ENCODE measurements at regions not wholly inside any gene's neighbourhood (a gene's known extent, or its start where the extent isn't known, plus 50 kb on each side); places are given as distances from the start of the nearest gene placed in this dataset.
"Not testable (repeated sequence)": the region's sequence is repeated elsewhere in the genome, so short reads cannot be mapped to it uniquely, and the experiment has no call there.

DNA sequence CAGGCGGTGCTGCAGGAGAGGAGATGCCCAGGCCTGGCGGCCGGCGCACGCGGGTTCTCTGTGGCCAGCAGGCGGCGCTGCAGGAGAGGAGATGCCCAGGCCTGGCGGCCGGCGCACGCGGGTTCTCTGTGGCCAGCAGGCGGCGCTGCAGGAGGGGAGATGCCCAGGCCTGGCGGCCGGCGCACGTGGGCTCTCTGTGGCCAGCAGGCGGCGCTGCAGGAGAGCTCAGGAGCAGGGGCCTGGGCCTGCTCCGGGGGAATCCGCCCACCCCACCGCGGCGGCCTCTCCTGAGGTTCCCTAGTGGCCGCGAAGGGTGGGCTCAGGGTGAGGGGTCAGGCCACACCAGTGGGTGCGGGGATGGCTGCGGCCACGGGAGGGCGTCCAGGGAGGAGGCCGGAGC is 75.9 kb downstream of the OR4F16 start:
- H3K4me3 Mint-ChIP-seq; H3K36me3 Mint-ChIP-seq (ENCODE audit: low read depth); H3K27ac Mint-ChIP-seq; H3K27me3 Mint-ChIP-seq; H3K4me1 Mint-ChIP-seq (ENCODE audit: low read depth); H3K9me3 Mint-ChIP-seq: not testable (repeated sequence)

DNA sequence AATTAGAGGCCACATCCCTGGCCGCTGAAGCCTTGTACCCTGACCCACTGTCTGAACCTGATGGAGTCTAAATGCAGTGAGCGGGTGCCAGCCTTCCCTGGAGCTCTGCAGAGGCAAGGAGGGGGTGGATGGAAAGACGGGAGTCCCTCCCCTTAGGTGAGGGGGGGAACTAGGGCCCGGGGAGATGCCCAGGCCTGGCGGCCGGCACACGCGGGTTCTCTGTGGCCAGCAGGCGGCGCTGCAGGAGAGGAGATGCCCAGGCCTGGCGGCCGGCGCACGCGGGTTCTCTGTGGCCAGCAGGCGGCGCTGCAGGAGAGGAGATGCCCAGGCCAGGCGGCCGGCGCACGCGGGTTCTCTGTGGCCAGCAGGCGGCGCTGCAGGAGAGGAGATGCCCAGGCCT is 77.3 kb downstream of the OR4F16 start:
- H3K9me3 Mint-ChIP-seq; H3K27ac Mint-ChIP-seq; H3K27me3 Mint-ChIP-seq; H3K4me3 Mint-ChIP-seq; H3K36me3 Mint-ChIP-seq (ENCODE audit: low read depth); H3K4me1 Mint-ChIP-seq (ENCODE audit: low read depth): not testable (repeated sequence)

DNA sequence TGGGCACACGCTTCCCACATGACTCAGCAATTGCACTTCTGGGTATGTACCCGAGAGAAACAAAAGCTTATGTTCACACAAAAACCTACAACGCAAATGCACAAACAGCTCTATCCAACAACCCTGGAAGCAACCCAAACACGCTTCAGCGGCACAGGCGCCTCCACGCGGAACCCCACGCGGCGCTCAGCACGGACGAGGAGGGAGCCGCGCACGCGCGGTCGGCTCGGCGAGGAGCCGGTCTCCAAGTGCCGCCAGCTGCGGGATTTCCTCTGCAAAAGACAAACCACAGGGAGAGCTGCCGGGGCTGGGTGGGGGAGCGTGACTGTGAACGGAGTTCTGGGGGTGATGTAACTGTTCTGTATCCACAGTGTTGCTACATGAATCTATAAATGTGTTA is 81.2 kb downstream of the OR4F16 start:
- not testable (repeated sequence) for H3K9me3 Mint-ChIP-seq; H3K27ac Mint-ChIP-seq; H3K36me3 Mint-ChIP-seq (ENCODE audit: low read depth); H3K4me1 Mint-ChIP-seq (ENCODE audit: low read depth); H3K27me3 Mint-ChIP-seq
- H3K4me3 Mint-ChIP-seq, result peak overlapping the region; percentile 41

DNA sequence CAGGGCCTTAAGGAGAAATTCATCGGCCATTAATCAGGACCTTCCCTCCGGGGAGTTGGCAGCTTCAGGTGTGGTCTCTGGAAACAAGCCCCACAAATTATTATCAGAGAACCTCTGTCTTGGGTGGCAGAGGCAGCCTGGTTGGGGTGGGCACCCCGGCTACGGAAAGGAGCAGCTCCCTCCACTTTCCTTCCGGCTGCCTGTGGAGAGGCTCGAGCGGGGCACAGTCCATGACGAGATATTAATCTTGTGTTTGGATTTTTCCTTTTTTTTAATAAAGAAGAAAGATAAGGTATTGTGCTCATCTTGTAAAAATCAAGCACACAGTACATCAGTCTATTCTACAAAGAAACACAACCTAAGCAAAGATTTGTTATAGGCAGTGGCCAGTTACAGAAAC is 98.2 kb downstream of the OR4F16 start:
- not testable (repeated sequence) for H3K4me3 Mint-ChIP-seq; H3K27ac Mint-ChIP-seq; H3K9me3 Mint-ChIP-seq; H3K27me3 Mint-ChIP-seq; H3K4me1 Mint-ChIP-seq (ENCODE audit: low read depth); H3K36me3 Mint-ChIP-seq (ENCODE audit: low read depth)

DNA sequence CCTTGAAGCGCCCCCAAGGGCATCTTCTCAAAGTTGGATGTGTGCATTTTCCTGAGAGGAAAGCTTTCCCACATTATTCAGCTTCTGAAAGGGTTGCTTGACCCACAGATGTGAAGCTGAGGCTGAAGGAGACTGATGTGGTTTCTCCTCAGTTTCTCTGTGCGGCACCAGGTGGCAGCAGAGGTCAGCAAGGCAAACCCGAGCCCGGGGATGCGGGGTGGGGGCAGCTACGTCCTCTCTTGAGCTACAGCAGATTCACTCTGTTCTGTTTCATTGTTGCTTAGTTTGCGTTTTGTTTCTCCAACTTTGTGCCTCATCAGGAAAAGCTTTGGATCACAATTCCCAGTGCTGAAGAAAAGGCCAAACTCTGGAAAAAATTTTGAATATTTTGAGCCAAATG is 100.5 kb downstream of the OR4F16 start:
- H3K27ac Mint-ChIP-seq; H3K4me1 Mint-ChIP-seq (ENCODE audit: low read depth); H3K4me3 Mint-ChIP-seq; H3K27me3 Mint-ChIP-seq; H3K36me3 Mint-ChIP-seq (ENCODE audit: low read depth); H3K9me3 Mint-ChIP-seq: not testable (repeated sequence)
